ENCODE measurements at regions not wholly inside any gene's neighbourhood (a gene's known extent, or its start where the extent isn't known, plus 50 kb on each side); places are given as distances from the start of the nearest gene placed in this dataset.

- TF ChIP-seq ZNF184 (tag by site-specific recombination; IDR thresholded peaks at IDR 0.05) (no peak), ZNF214 (tag by site-specific recombination; IDR thresholded peaks at IDR 0.05; ENCODE audit: borderline replicate concordance) (no peak), ZNF629 (tag by site-specific recombination; IDR thresholded peaks at IDR 0.05) (no peak), IKZF3 (tag by site-specific recombination; IDR thresholded peaks at IDR 0.05) (peak; percentile 46; the same call in 1 of the 2 replicates), ZNF426 (tag by site-specific recombination; IDR thresholded peaks at IDR 0.05) (no peak), ZNF132 (tag by site-specific recombination; IDR thresholded peaks at IDR 0.05; ENCODE audit: borderline replicate concordance) (no peak), ZNF776 (tag by site-specific recombination; IDR thresholded peaks at IDR 0.05; ENCODE audit: borderline replicate concordance) (no peak), KLF9 (tag by site-specific recombination; IDR thresholded peaks at IDR 0.05; ENCODE audit: low read depth) (no peak), ZNF398 (tag by site-specific recombination; IDR thresholded peaks at IDR 0.05) (peak; percentile 26; the same call in 1 of the 2 replicates), ZNF2 (tag by site-specific recombination; IDR thresholded peaks at IDR 0.05) (no peak), GLIS2 (tag by site-specific recombination; IDR thresholded peaks at IDR 0.05) (peak; percentile 79), ZNF416 (tag by site-specific recombination; IDR thresholded peaks at IDR 0.05) (no peak), ZBTB20 (tag by site-specific recombination; IDR thresholded peaks at IDR 0.05) (peak; percentile 59), ZBTB21 (tag by site-specific recombination; IDR thresholded peaks at IDR 0.05) (no peak), ZNF777 (tag by site-specific recombination; IDR thresholded peaks at IDR 0.05; ENCODE audit: borderline replicate concordance) (0 out of 2 replicates have a peak, but pooled peaks have one; percentile 12), ZNF707 (tag by site-specific recombination; IDR thresholded peaks at IDR 0.05) (no peak), ZNF394 (tag by site-specific recombination; IDR thresholded peaks at IDR 0.05; ENCODE audit: borderline replicate concordance) (peak; percentile 41; the same call in 1 of the 2 replicates), ZNF585B (tag by site-specific recombination; IDR thresholded peaks at IDR 0.05) (no peak), YY2 (tag by site-specific recombination; IDR thresholded peaks at IDR 0.05) (no peak), ZEB2 (tag by site-specific recombination; IDR thresholded peaks at IDR 0.05) (peak; percentile 61; the same call in 1 of the 2 replicates), ZNF19 (tag by site-specific recombination; IDR thresholded peaks at IDR 0.05; ENCODE audit: low read depth) (no peak), ZNF555 (tag by site-specific recombination; conservative IDR thresholded peaks at IDR 0.05) (no peak)
These were observed 137.2 kb downstream of the C9orf50 start (continued) for GRCh38 chr9:129483415-129484351.

- H3K9me3 ChIP-seq (ENCODE audit: control insufficient read depth, insufficient read depth, low read depth, low read length): no peaks in the 10 kb centered on the region
- POLR2A ChIA-PET: interaction anchor here (0.8 to 4.1 kb wide), 15 partner anchors 8 to 344 kb away, joined by 3 to 46 read pairs (median 3); partner anchors contain the start of gene IER5L
- TF ChIP-seq ZNF133 (tag by site-specific recombination; IDR thresholded peaks at IDR 0.05): no peak
- no peak for TF ChIP-seq BCL11B (tag by site-specific recombination; IDR thresholded peaks at IDR 0.05; ENCODE audit: low read depth)
- TF ChIP-seq ZBTB48 (tag by site-specific recombination; IDR thresholded peaks at IDR 0.05): 0 out of 2 replicates have a peak, but pooled peaks have one; percentile 54
- peak; percentile 62; the same call in 1 of the 2 replicates for TF ChIP-seq ZEB2 (tag by site-specific recombination; IDR thresholded peaks at IDR 0.05)
- peak; percentile 57 for TF ChIP-seq ZNF398 (tag by site-specific recombination; IDR thresholded peaks at IDR 0.05)
- no peak for TF ChIP-seq SP2 (tag by site-specific recombination; IDR thresholded peaks at IDR 0.05)
- TF ChIP-seq ZBTB8A (tag by site-specific recombination; IDR thresholded peaks at IDR 0.05): peak; percentile 85
- peak; percentile 40; the same call in 1 of the 2 replicates for TF ChIP-seq KLF9 (tag by site-specific recombination; IDR thresholded peaks at IDR 0.05; ENCODE audit: low read depth)
- no peak for TF ChIP-seq ZNF239 (tag by site-specific recombination; IDR thresholded peaks at IDR 0.05)
- TF ChIP-seq ZNF596 (tag by site-specific recombination; IDR thresholded peaks at IDR 0.05): 0 out of 2 replicates have a peak, but pooled peaks have one; percentile 11
- 0 out of 2 replicates have a peak, but pooled peaks have one; percentile 4 for TF ChIP-seq ZNF146 (tag by site-specific recombination; IDR thresholded peaks at IDR 0.05)
These were observed 138.1 kb downstream of the C9orf50 start for GRCh38 chr9:129482521-129483414.

More at GRCh38 chr9:129482521-129483414, 138.1 kb downstream of the C9orf50 start:
- Histone ChIP-seq H3K4me3 (ENCODE audit: low read depth, low read length) (peak overlapping the region; percentile 29), H3K4me1 (ENCODE audit: control insufficient read depth, insufficient read depth, low read length) (no peaks in the 10 kb centered on the region; the same call in 1 of the 2 replicates), H3K36me3 (ENCODE audit: control insufficient read depth in 2 of 2, insufficient read depth in 1 of 2, low read length in 2 of 2) (no peaks in the 10 kb centered on the region), H3K27ac (ENCODE audit: extremely low read depth, low read depth, low read length) (peak overlapping the region; percentile 87)
- CTCF ChIA-PET: interaction anchor here (0.6 to 1.2 kb wide), 5 partner anchors 20 to 353 kb away, joined by 3 to 5 read pairs (median 4); no protein-coding TSS in a partner anchor
